T-helper 2 cell (primary cell): ENCODE measurements at regions not wholly inside any gene's neighbourhood (a gene's known extent, or its start where the extent isn't known, plus 50 kb on each side); places are given as distances from the start of the nearest gene placed in this dataset.

Experiments used
- DNase-seq, 5 experiments: peaks; one replicate each; pipeline versions ENCODE4 v3.0.0 to v3.0.0-alpha.2; 2012 to 2022

GRCh38 chr7:25279705-25280104, 51.4 kb upstream of the NPVF start:
- DNase-seq: no peak

DNA sequence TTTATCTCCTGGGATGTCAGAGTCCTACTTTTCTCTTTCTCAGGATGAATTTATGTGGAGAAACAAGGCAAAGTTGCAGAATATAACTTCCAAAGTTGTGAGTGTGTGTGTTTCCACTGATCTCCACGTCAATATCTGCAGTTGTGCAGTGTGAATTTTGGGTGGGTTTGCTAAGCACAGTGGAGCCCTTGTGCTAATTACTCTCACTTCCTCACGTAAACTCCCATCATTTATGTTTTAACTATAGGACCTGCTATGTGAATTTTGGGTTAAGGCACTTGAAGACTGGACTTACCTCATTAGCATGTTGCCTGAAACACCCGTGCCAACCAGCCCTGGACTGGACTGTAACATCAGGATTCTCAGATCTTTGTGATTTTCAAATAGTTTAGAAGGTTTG, 51.9 kb upstream of the NPVF start:
- no peak for DNase-seq

DNA sequence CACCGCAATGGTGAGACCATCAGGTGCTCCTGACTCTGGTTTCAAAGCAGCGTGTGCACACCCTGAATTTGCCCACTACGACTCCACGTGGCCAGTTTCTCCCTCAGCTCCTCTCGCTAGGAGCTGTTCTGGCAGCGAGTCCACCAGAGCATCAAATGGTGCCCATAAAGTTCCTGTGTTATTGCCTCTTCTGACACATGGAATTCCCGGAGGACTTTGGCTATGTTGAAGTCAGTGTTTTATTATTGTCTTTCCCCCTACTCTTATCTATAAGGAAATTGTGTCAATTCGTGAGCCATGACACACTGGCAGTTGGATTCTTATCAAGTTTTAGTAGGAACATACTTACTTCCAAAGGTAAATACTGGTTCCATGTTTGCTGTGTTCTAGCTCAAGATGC, 53.9 kb upstream of the NPVF start:
- no peak for DNase-seq

DNA sequence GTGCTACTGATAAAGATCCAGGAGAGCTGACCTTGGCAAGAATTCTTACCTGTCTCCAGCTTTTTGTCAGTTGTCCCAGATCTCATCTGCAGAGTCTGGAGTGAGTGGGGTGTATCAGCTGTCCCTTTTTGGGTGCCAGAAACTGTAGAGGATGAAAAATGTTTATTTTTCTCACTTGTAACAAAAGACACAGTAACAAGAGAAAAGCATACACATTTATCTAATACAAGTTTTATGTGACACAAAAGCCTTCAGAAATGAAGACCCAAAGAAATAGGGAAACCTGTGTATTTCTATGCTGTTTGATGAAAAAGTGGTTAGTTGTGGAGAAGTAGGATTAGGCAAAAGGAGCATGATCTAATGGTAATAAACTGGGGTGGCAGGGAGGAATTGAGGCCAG, 58.5 kb upstream of the NPVF start:
- DNase-seq: no peak

DNA sequence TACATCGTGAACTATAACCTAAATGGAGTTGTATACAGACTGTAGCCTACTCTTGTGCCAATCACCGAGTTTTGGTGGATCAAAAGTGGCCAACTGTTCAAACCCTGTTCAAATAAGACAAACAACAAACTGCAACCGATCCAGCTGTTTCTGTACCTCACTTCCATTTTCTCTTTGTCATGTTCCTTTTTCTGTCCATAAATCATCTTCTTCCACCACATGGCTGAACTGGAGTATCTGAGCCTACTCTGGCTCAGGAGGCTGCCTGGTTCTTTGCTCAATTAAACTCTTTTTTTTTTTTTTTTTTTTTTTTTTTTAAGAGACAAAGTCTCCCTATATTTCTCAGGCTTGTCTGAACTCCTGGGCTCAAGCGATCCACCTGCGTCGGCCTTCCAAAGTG, 59.0 kb upstream of the NPVF start:
- no peak for DNase-seq

DNA sequence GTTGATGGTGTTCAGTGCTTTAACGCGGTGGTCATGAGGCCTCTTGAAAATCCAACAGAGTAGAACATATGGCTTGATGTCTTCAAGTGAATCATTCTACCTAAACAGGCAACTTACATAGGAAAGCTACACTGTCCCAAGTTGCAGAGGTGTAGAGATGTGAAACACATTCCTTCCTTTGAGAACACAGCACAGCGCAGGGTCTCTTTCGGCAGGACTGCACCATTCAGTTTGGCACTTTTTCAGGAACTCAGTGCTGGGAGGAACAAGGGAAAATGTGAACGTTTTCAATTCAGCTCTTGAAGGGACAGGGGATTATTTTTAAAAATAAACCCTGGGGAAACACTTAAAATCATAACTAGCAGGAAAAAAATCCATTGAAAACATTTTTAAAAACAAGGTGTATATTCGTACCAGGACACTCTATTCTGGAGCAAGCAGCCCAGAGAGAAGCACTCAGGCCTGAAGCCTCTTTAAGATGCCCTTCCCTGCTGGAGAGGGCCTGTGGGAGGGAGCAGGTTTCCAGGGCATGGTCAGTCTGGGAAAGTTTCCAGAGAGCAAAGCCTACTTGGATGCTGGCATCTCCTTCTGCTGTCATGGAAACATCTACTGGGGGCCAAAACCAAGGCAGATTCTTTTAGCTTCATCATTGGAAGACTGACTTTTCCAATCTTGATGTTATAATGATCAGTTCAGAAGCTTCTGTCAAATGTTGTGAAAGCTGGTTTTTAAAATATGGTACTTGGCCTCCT, 60.4 kb upstream of the NPVF start:
- DNase-seq: no peak

- DNase-seq: no peak
Observed at GRCh38 chr7:25289518-25289917, 61.2 kb upstream of the NPVF start.

- DNase-seq: no peak
Observed at GRCh38 chr7:25294624-25295023, 66.3 kb upstream of the NPVF start.

GRCh38 chr7:25295387-25295786, 67.1 kb upstream of the NPVF start:
- DNase-seq: no peak

GRCh38 chr7:25296086-25296485, 67.8 kb upstream of the NPVF start:
- no peak for DNase-seq

DNA sequence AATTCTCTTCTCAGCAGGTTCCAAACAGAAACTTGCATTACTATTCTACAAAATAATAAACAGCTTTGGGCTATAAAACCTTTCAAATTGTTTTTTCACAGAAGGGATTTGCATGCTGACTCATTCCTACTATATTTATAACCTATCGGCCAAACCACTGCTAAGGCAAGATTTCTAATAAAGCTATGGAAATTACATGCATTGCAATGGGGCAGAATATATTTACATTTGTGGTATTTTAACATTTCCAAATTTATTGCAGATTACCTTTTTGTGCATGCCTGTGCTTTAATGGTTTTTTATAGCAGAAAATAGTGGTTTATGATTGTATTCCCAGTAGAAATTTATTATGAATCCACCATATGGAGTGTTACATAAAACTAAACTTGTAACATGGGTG, 69.0 kb upstream of the NPVF start:
- no peak for DNase-seq

GRCh38 chr7:25303281-25304181, 75.2 kb upstream of the NPVF start:
- no peak for DNase-seq

DNA sequence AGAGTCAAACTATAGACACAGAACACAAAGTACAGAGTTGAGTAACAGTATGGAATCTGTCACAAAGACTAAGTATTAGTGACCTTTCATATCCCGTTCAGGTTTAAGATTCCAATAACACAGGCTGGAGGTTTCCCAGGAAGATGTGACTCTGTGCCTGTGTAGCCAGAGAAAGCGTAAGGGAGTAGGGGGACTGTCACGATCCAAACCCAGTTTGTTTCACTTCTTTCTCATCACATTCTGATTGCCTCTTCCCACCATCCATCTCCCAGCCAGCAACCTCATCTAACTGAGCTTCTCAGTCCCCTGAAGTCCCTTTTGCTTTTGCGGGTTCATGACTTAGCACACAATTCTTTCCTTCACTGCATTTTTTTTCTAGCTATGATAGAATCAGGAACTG, 76.4 kb upstream of the NPVF start:
- no peak for DNase-seq

DNA sequence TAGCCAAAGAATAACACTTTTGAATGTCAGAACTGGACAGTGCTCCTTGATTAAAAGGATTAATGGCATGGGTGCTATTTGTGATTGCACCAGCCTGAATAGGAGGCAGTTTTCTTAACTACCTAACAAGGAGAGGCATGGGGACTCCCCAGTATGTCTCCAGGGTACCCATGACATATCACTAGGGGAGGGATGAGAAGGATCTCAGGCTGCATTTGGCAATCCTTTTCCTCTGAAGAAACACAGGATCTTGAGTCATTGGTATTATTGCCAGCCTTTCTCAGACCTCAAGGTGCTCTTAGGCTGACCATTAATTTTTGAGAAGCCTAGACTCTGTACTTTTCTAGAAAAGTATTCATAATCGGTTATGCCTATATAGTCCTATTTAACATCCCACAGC, 77.5 kb upstream of the NPVF start:
- DNase-seq: no peak

- no peak for DNase-seq
Observed at GRCh38 chr7:25307624-25308023, 79.3 kb upstream of the NPVF start.

DNA sequence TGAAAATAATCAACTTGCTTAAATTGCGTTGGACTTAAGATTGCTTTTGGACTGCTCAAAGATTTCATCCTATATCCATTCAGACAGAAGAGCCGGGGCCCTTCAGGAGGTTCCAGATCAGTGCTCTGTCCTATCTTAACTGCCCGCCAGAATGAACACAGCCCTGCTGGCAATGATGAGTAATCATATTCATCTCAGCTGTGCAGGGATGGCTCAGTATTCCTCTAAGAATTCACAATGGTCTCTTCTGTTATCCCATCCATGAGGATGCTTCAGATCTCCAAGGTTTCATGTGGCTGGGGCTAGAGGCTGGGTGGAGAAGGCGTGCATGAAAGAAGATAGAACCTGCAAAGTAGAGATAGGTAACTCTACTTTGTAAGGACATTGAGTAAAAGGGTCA, 80.0 kb upstream of the NPVF start:
- no peak for DNase-seq

DNA sequence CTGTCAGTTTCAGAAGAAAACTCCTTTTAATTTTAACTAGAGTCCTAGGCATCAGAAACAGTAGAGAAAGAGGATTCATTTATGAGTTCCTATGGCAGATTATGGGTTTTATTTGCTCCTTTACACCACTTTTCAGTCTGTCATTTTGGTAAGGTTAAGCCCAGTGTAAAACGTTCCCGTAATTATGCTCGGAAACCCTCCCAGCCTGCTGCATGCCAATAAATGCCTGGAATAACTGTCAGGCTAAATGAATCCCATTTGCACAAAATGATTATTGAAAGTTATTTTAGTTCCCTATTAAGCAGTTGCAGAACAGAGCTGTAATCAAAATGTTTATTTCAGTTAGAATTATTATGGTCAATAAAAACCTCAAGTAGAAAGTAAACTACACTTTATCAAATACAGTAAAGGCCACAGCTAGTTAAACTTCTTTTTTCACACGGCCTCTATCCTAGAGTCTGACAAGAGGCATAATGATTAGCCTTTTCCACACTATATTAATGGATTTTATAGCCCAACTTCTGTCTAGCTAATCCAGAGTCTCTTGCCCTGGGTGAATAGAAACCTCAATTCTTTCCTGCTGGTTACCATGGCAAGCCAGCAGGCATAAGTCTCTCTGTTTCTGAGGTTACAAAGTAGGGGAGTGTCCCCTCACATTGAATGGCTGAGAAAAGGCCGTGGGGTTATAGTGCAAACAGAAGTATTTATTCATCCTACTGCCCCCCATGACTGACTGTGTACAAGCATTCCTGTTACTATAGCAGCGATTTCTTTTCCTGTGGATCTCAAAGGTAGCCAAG, 80.8 kb upstream of the NPVF start:
- DNase-seq: no peak

GRCh38 chr7:25310896-25311295, 82.6 kb upstream of the NPVF start:
- no peak for DNase-seq

DNA sequence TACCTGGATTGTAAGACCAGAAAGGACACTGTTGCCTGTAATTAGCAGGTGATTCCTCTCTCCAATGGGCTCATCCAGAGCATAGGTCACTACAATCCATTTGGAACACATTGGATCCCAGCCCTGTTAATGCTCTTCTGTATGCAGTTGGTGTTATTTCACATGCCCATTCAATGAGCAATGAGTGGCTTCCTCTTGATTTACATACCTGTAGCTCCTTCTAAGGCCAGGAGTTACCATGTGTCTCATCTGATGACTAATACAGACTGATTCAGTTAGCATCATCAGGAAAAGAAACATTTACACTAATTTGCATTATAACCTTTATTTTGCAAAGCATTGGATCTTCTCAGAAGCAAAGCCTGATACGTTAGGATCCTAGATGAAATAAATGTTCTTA, 83.1 kb upstream of the NPVF start:
- DNase-seq: no peak

GRCh38 chr7:25312968-25313367, 84.7 kb upstream of the NPVF start:
- no peak for DNase-seq

- no peak for DNase-seq
Observed at GRCh38 chr7:25313526-25313925, 85.2 kb upstream of the NPVF start.

DNA sequence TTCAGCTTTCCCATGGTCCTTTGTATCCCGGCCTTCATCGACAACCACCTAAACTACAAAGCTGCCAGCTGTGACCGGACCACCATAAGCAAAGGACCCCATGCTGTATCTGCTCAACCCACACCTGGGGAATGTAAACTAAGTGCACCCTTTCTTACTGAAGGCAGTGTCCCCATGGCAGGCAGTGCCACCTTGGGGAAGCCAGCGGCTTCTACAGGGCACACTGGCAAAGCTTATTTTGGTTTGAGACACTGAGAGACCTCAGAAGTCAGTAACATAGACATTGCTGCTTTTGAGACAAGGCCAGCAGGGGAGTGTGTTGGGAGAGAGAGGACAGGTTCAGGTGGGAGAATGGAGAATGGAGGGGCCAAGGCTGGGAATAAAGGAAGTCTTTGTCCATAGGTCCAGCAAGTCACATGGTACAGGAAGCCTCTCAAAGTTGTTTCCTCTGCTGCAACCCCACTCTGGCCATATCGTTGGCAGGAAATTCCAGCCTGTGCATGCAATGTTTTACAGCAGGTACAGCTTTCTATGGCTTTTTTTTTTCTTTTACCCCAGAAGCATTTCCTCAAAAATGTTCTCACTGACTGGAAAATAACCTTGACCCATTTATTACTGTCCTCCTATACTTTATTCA, 85.9 kb upstream of the NPVF start:
- no peak for DNase-seq

DNA sequence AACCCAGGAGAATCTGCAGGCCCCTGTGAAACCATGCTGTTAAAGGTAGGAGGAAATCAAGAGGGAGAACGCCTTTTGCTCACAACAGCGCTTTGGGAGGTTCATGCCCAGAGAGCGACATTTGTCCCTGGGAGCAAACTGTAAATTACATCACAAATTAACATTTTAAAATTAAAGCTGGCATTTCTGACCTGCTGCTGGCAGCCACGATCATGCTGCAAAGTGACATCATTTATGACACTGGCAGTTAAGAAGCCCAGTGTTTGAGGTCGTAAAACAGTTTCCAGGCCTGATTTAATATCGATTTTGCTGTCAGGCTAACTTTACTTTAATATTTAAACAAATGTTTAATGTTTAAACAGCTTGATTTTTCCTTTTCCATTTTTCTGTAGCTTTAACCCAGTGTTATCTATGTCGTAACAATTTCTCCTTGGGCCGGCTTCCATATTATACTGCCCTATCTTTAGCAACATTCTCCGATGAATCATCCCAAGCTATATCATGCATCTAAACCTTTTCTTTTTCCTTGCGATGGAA, 86.5 kb upstream of the NPVF start:
- DNase-seq: no peak
